AG04449 (cell line): ENCODE measurements at regions not wholly inside any gene's neighbourhood (a gene's known extent, or its start where the extent isn't known, plus 50 kb on each side); places are given as distances from the start of the nearest gene placed in this dataset.
"Not testable (repeated sequence)": the region's sequence is repeated elsewhere in the genome, so short reads cannot be mapped to it uniquely, and the experiment has no call there.

Experiments used
- CTCF ChIA-PET: fragments of 350-600 bp; formaldehyde crosslinking; extraction: SDS; loops from one replicate; lab custom pipeline; 2021; ENCODE audit warnings: antibody characterized with exemption; lab: Yijun Ruan, JAX
- POLR2A ChIA-PET: fragments of 400-600, 350-600 bp; formaldehyde crosslinking; extraction: SDS; loops from one replicate; lab custom pipeline; 2020; ENCODE audit warnings: antibody characterized with exemption, inconsistent platforms; lab: Yijun Ruan, JAX
- DNase-seq: peaks from one replicate; pipeline ENCODE4 v3.0.0-alpha.2; 2010; ENCODE audit warnings: low read depth, low spot score
- H3K4me3 ChIP-seq: 2 replicates; pipeline ENCODE4 v1.5.1; 2011; ENCODE audit warnings: low read depth, mild to moderate bottlenecking, control low read depth, low read length
- TF ChIP-seq, protein P1 (sequence below): IDR thresholded peaks from one replicate; pipeline ENCODE4 v1.5.1; 2011; ENCODE audit warnings: mild to moderate bottlenecking, moderate library complexity, low read length, control low read depth, inconsistent platforms; ENCODE audit not compliant: insufficient read depth; ENCODE audit errors: missing control alignments

DNA sequence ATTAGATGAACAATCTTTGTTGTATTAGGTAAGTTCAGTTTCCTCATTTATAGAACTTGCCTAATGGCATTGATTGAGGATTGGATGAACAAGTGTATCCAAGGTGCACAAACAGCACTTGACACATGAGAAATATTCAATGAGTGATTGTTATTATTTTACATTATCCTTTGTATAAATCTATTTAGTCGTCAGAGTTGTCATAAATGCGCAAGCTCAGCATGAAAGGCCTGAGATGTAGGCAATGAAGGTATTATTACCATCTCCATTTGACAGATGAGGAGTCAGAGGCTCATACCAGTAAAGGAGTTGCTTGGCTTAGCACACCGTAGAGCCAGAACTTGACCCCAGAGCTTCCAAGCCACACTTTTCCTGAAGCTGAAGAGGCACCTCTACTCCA lies 291.4 kb downstream of the C1D start:
- no peak overlapping the region for H3K4me3 ChIP-seq
- DNase-seq = no peak
- ChIA-PET POLR2A (no interaction called here), CTCF (interaction anchor here (1.2 to 1.4 kb wide), 2 partner anchors 9 to 260 kb away, joined by 3 to 4 read pairs; no protein-coding TSS in a partner anchor)
- TF ChIP-seq, protein P1, sequence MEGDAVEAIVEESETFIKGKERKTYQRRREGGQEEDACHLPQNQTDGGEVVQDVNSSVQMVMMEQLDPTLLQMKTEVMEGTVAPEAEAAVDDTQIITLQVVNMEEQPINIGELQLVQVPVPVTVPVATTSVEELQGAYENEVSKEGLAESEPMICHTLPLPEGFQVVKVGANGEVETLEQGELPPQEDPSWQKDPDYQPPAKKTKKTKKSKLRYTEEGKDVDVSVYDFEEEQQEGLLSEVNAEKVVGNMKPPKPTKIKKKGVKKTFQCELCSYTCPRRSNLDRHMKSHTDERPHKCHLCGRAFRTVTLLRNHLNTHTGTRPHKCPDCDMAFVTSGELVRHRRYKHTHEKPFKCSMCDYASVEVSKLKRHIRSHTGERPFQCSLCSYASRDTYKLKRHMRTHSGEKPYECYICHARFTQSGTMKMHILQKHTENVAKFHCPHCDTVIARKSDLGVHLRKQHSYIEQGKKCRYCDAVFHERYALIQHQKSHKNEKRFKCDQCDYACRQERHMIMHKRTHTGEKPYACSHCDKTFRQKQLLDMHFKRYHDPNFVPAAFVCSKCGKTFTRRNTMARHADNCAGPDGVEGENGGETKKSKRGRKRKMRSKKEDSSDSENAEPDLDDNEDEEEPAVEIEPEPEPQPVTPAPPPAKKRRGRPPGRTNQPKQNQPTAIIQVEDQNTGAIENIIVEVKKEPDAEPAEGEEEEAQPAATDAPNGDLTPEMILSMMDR = no peak

DNA sequence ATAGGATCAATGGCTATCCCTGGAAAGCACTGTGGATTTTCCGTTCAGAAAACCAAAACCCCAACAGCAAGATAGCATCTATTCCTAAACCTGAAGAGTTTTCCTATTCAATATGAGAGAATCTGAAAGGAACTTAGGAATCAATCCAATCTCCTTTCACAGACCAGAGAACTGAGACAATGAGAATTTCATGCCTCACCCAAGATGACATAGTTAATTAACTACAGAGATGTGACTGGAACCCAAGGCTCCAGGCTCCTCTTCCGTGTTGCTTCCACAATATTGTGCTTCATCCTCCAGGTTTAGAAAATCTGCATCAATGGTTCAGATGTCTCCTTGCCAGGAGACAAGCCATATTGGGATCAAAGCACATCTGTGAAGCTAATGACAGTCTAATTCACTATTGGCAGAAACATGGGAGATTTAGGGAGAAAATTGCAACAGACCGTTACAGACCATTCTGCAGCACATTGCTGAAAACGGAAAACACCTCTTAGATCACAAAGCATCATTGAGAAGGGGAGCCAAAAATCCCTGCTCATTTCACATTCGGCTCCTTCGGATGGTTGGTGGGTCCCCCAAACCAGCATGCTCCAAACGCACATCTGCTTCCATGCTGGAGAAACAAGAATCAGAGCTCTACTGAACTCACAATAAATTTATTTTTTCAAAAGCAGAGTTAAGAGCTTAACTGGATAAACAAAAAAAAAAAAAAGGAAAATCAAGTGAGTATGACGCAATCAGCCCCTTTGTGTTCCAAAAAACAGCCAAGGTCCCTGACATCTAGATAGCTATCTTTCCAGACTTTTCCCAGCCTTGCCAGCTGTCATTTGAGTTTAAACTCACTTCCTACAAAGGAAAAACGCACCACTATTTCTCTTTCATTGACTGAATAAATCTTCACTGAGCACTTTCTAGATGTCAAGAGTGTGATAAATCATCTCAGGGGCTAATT lies 290.3 kb downstream of the C1D start:
- CTCF ChIA-PET = interaction anchor here (0.6 to 1.4 kb wide), 4 partner anchors 10 to 259 kb away, joined by 3 to 4 read pairs (median 3); no protein-coding TSS in a partner anchor
- H3K4me3 ChIP-seq = no peak overlapping the region
- TF ChIP-seq, protein P1 = no peak
- POLR2A ChIA-PET = no interaction called here
- no peak for DNase-seq

DNA sequence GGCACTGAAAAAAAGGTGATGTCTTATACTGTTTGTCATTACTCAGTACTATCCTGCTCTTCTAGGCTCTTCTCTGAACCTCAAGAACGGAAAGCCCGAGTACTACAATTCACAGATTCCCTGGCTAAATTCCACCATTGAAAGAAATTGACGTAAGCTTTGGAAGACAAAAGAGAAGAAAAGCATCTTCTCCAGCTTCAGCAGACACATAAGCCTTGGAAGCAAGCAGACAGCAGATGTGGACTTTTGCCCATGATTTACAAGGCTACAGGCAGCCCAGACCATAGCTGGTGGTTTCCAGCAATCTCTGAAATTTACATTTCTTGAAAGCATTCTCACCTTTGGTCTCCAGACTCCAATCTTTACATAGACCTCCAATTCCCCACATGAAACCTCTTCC lies 289.0 kb downstream of the C1D start:
- TF ChIP-seq, protein P1 = no peak
- DNase-seq = no peak
- CTCF ChIA-PET = interaction anchor here (1.0 kb wide), 1 partner anchor 40 kb away, joined by 5 read pairs; no protein-coding TSS in a partner anchor
- POLR2A ChIA-PET = no interaction called here
- no peak overlapping the region for H3K4me3 ChIP-seq

DNA sequence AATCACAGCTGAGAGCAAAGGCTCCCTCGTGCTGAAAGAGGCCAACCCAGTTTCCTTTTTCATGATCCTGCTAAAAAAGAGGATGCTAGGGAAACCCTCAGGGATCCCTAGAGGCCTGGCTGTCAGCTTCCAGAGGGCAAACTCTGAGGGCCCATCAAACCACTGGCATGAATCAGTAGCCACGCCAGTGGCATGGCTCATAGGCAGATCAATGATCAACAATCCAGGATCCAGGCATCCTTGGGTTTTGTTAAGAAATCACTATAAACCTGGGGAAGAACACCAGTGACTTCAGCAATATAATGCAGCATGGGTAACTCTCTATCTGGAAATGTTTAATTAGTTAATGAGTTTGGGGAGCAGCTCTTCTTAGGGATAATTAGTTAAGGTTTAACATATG lies 286.5 kb downstream of the C1D start:
- no peak overlapping the region for H3K4me3 ChIP-seq
- POLR2A ChIA-PET = no interaction called here
- TF ChIP-seq, protein P1 = no peak
- CTCF ChIA-PET = no interaction called here
- no peak for DNase-seq

DNA sequence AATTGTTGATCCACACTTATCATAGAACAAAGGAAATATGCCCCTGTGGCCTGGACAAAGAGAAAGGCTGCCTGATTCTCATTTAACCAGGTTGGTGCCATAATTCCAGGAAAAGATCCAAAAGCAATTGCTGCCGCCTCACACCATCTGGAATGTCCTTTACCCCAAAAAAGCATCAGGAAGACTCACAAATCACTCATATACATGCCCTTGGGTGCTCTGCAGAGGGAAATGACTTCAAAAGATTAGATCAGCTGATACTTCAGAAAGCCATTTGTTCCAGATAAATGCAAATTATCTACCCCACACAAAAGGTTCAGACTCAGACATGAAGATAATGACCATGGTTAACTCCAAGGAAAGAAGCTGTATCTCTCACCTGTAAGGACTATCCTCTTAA lies 285.8 kb downstream of the C1D start:
- DNase-seq = no peak
- ChIA-PET CTCF (no interaction called here), POLR2A (no interaction called here)
- TF ChIP-seq, protein P1 = no peak
- H3K4me3 ChIP-seq = no peak overlapping the region

DNA sequence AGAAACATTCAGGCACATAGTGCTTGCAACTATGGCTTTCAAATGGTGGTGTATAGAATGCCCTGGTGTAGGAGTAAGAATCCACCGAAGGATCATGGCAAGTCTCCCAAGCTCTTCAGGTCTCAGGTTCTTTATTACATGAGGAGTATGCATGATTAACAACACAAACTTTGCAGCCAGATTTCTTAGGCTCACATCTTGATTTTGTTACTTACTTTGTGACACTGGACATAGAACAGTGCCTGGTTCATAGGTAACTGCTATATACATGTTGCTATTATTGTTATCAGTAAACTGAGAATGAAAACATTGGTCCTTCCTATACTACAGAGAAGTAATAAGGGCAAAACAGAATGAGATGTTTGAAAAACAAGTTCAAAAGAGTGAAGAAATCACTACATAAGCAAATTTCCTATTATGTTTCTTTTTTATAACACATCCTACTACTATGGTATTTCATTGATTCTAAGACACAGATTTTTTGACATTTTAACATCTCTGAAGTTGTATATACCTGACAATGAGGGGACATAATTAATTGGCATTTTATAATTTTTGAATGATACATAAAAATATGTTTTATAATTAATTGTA lies 284.9 kb downstream of the C1D start:
- TF ChIP-seq, protein P1 = no peak
- H3K4me3 ChIP-seq = no peak overlapping the region
- CTCF ChIA-PET = no interaction called here
- POLR2A ChIA-PET = no interaction called here
- no peak for DNase-seq

DNA sequence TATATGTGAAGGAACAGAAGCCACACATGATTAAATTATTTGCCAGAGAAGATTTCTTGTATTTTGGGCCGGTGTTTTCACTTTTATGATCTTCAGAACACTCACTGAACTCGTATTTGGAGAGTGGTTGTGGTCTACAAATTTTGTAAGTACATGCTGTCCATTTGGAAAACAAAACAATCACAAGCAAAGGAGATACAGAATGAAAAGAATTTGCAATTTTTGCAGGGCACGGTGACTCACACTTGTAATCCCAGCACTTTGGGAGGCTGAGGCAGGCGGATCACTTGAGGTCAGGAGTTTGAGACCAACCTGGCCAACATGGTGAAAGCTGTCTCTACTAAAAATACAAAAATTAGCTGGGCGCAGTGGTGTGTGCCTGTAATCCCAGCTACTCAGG lies 282.0 kb downstream of the C1D start:
- H3K4me3 ChIP-seq, DNase-seq, POLR2A ChIA-PET: not testable (repeated sequence)
- CTCF ChIA-PET = interaction anchor here (0.7 kb wide), 1 partner anchor 47 kb away, joined by 3 read pairs; no protein-coding TSS in a partner anchor
